ENCODE measurements at regions not wholly inside any gene's neighbourhood (a gene's known extent, or its start where the extent isn't known, plus 50 kb on each side); places are given as distances from the start of the nearest gene placed in this dataset.
"Not testable (repeated sequence)": the region's sequence is repeated elsewhere in the genome, so short reads cannot be mapped to it uniquely, and the experiment has no call there.

- no peak overlapping the region for H3K27ac Mint-ChIP-seq
- no peaks in the 10 kb centered on the region for H3K36me3 Mint-ChIP-seq (ENCODE audit: low read depth)
- H3K4me3 Mint-ChIP-seq: no peak overlapping the region
- no peaks in the 10 kb centered on the region for H3K9me3 Mint-ChIP-seq
- H3K27me3 Mint-ChIP-seq: no peaks in the 10 kb centered on the region
- intact Hi-C loops (cut with micrococcal nuclease): no loop called here
- H3K4me1 Mint-ChIP-seq (ENCODE audit: low read depth): peaks cover 6% of the 10 kb centered on the region
Observed at GRCh38 chr12:25317553-25317952, 66.8 kb upstream of the KRAS start.

DNA sequence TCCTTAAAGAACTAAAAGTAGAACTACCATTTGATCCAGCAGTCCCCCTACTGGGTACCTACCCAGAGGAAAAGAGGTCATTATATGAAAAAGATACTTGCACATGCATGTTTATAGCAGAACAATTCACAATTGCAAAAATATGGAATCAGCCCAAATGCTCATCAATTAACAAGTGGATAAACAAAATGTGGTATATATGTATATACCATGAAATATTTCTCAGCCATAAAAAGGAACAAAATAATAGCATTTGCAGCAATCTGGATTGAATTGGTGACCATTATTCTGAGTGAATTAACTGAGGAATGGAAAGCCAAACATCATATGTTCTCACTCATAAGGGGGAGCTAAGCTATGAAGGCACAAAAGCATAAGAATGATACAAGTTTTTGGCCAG, 64.7 kb upstream of the KRAS start:
- no peak overlapping the region for H3K27ac Mint-ChIP-seq
- no peak overlapping the region for H3K4me3 Mint-ChIP-seq
- intact Hi-C loops (cut with micrococcal nuclease): no loop called here
- no peaks in the 10 kb centered on the region for H3K27me3 Mint-ChIP-seq
- H3K36me3 Mint-ChIP-seq (ENCODE audit: low read depth): no peaks in the 10 kb centered on the region
- no peaks in the 10 kb centered on the region for H3K9me3 Mint-ChIP-seq
- H3K4me1 Mint-ChIP-seq (ENCODE audit: low read depth): no peaks in the 10 kb centered on the region

DNA sequence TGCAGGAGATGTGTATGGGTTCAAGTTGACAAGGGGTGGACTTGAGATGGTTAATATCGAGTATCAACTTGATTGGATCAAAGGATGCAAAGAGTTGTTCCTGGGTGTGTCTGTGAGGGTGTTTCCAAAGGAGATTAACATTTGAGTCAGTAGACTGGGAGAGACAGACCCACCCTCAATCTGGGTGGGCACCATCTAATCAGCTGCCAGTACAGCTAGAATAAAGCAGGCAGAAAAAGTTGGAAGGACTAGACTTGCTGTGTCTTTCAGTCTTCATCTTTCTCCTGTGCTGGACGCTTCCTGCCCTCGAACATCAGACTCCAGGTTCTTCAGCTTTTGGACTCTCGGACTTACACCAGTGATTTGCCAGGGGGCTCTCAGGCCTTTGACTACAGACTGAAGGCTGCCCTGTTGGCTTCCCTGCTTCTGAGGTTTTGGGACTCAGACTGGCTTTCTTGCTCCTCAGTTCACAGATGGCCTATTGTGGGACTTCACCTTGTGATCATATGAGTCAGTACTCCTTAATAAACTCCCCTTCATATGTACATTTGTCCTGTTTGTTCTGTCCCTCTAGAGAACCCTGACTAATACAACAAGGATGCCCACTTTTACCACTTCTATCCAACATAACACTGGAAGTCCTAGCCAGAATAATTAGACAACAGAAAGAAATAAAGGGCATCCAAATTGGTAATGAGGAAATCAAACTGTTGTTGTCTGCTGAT, 62.7 kb upstream of the KRAS start:
- H3K9me3 Mint-ChIP-seq; H3K27me3 Mint-ChIP-seq; H3K4me1 Mint-ChIP-seq (ENCODE audit: low read depth); intact Hi-C loops (cut with micrococcal nuclease); H3K27ac Mint-ChIP-seq; H3K36me3 Mint-ChIP-seq (ENCODE audit: low read depth); H3K4me3 Mint-ChIP-seq: not testable (repeated sequence)

DNA sequence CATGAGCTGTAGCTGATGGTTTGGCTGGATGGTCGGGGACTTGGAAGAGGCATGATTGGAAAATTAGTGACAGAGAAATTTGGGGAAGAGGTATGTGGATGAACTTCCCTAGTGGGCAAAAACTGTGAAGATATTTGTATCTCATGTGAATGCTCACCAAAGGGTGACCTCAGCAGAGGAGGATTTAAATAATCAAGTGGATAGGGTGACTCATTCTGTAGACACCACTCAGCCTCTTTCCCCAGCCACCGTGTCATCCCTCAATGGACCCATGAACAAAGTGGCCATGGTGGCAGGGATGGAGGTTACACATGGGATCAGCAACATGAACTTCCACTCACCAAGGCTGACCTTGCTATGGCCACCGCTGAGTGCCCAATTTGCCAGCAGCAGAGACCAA, 60.8 kb upstream of the KRAS start:
- Mint-ChIP-seq H3K27ac (no peak overlapping the region), H3K36me3 (ENCODE audit: low read depth) (no peaks in the 10 kb centered on the region), H3K27me3 (no peaks in the 10 kb centered on the region), H3K4me3 (no peak overlapping the region), H3K4me1 (ENCODE audit: low read depth) (no peaks in the 10 kb centered on the region), H3K9me3 (no peaks in the 10 kb centered on the region)
- intact Hi-C loops (cut with micrococcal nuclease): no loop called here

- H3K4me3 Mint-ChIP-seq; H3K4me1 Mint-ChIP-seq (ENCODE audit: low read depth); H3K9me3 Mint-ChIP-seq; intact Hi-C loops (cut with micrococcal nuclease); H3K27me3 Mint-ChIP-seq; H3K36me3 Mint-ChIP-seq (ENCODE audit: low read depth); H3K27ac Mint-ChIP-seq: not testable (repeated sequence)
Observed at GRCh38 chr12:25310071-25310470, 59.3 kb upstream of the KRAS start.

DNA sequence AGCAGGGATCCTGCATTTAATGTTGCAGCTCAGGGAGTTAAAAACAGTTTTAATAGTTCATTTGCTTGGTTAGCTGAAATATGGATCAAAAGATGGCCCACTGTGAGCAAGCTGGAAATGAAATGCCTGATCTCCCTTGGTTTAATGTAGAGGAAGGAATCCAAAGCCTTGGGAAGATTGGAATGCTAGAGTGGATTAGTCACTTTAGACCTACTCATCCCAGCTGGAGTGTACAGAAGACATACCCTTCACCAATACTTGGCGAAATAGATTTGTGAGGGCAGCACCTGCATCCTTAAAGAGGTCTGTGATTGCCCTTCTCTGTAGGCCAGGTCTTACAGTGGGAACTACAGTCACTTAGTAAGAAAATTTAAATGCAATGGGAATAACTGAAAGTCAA, 58.0 kb upstream of the KRAS start:
- no peaks in the 10 kb centered on the region for H3K4me1 Mint-ChIP-seq (ENCODE audit: low read depth)
- no peaks in the 10 kb centered on the region for H3K27me3 Mint-ChIP-seq
- no peaks in the 10 kb centered on the region for H3K9me3 Mint-ChIP-seq
- H3K36me3 Mint-ChIP-seq (ENCODE audit: low read depth): no peaks in the 10 kb centered on the region
- H3K27ac Mint-ChIP-seq: no peak overlapping the region
- intact Hi-C loops (cut with micrococcal nuclease): no loop called here
- H3K4me3 Mint-ChIP-seq: no peak overlapping the region

DNA sequence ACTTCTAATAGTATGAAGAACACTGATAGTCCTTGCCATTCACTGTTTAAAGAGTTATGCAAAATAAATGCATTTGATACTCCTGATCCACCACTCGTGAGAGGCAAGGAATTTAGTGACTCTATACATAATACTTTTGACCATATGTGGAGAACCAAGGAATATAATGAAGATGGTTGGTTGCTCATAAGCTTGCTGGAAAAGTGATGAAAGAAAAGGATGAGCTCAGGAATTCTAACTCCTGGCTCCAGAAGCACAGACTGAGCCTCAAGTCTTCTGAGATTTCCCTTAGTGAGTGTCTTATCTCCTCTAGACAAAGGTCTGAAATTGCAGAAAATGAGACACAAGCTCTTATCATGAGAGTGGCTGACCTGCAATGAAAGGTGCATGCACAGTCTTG, 57.1 kb upstream of the KRAS start:
- Mint-ChIP-seq H3K27ac (no peak overlapping the region), H3K4me1 (ENCODE audit: low read depth) (no peaks in the 10 kb centered on the region), H3K9me3 (no peaks in the 10 kb centered on the region), H3K4me3 (no peak overlapping the region), H3K27me3 (no peaks in the 10 kb centered on the region), H3K36me3 (ENCODE audit: low read depth) (no peaks in the 10 kb centered on the region)
- intact Hi-C loops (cut with micrococcal nuclease): no loop called here

DNA sequence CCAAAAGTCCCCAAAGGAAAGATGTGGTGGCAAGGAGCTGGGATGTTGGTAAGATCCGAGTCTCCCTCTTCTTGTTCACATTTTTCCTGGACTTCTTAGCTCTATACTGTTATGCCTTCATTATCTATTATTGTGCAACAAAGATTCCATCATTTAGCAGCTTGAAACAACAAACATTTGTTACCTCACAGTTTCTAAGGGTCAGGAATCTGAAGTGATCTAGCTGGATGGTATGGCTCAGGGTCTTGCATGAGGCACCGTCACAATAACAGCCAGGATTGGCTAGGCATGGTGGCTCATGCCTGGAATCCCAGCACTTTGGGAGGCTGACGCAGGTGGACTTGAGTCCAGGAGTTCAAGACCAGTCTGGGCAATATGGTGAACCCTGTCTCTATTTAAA, 51.1 kb upstream of the KRAS start:
- Mint-ChIP-seq H3K4me1 (ENCODE audit: low read depth) (no peaks in the 10 kb centered on the region), H3K4me3 (no peak overlapping the region), H3K27me3 (no peaks in the 10 kb centered on the region), H3K27ac (no peak overlapping the region), H3K9me3 (no peaks in the 10 kb centered on the region), H3K36me3 (ENCODE audit: low read depth) (no peaks in the 10 kb centered on the region)
- intact Hi-C loops (cut with micrococcal nuclease): no loop called here
